Hippocampal formation (tissue), 2 donors: ENCODE measurements at regions not wholly inside any gene's neighbourhood (a gene's known extent, or its start where the extent isn't known, plus 50 kb on each side); places are given as distances from the start of the nearest gene placed in this dataset.

Source experiments
- DNase-seq, 2 donors: peaks; one replicate each; lab custom pipeline; 2025; lab: John Stamatoyannopoulos, UW

- DNase-seq: no peak
Observed at GRCh38 chr2:21438949-21439348, 315.2 kb downstream of the TDRD15 start.

- DNase-seq: no peak
Observed at GRCh38 chr2:21441442-21441841, 317.7 kb downstream of the TDRD15 start.

- DNase-seq: no peak
Observed at GRCh38 chr2:21443494-21444105, 319.8 kb downstream of the TDRD15 start.

DNA sequence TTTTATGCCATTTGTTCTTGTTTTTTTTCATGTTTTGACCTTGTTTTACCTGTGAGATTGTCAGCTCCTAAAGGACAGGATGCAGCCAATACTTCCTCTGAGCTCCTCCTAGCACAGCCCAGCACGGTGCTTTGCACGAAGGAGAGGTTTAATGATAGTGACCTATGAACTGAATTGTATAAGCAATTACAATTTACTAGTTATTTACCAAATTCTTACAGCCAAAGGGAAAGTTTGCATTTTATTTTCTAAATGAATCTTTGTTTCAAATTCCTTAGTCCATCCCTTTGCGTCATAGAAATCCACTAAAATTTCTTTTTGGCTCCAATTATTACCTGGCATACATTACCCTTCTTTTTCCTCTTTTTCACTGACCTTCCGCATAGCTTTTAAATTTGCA lies 326.1 kb downstream of the TDRD15 start:
- no peak for DNase-seq

DNA sequence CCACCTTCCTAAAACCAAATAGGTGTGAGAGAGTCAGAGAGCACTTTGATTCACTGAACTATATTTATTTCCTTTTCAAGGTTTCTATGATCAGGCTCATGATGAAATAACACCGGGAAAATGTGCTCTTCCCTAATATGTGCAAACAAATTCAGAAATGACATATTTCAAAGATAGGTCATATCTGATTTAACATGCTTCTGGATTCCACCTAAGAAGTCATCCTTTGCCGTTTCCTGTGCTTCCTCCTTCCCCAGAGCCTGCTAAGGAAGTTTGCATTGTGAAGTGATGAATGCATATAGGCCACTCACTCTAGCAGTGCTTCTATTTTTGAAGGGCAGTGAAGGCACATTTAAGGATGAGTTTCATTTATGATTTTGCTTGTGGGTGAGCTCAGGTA lies 327.6 kb downstream of the TDRD15 start:
- DNase-seq: no peak

GRCh38 chr2:21452263-21452662 lies 328.5 kb downstream of the TDRD15 start:
- no peak for DNase-seq

DNA sequence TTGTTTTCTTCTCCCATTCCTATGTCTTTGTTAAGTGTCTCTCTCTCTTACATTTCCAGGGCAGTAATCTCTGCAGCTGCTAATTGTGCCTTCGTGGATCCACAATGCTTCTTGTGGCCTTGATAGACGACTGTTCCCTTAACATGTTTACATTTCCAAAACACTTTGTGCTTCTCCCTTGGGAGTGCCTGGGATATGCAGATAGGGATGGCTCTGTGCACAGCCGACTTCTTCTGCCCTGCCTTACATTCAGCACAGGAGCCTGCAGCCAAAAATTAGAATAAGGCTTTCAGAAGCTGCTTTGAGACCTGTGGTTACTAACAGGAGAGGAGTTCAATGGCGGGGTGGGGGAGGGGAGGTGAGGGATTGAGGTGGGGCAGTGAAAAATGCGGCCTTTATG lies 328.9 kb downstream of the TDRD15 start:
- no peak for DNase-seq

DNA sequence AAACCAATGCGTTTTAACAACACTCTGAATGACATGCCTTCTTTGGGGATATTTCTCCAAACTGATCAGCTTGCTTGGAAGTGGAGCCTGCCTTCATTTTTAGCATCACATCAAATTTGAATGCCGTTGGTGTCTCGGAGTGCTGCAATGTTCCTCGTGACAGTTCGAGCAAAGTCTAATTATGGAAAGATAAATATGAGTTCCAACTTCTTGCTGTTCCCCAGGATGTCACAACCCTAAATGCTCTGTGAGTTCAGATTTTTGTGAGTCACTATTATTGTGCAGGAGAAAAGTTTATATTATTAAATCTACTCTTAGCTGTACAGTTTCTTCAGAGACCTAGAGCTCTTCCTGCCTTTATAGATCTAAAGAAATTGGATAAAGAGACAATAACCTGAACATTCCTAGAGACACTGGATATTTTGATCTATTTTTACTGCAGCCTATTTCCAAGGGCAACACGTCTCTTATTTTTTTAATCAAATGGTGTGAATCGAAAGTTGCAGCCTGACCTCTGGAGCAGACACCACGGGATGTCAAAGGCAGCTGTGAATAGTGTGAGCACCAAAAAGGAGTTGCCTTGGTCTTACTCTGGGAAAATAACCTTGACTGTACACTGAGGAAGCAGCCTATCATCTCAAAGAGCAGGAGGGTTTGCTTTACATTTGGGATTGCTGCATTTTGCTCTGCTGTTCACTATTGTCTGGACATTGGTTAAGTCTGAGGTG lies 330.1 kb downstream of the TDRD15 start:
- DNase-seq: no peak

DNA sequence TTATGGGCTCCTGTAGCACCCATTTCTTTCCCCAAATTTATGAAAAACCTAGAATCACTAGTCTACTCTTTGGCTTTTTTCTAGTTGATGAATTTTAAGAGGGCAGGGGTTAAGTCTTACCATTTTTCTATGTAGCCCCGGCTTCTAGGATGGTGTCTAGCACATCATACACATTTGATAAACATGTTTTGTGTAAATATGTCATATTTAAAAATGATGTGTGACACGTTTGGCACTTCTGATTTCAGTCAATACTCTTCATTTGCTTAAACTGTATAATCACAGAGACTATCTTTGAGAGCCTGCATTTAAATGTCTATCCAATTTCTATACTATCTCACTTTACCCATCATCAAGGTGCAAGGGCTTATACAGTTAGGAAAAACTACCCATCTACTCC lies 331.1 kb downstream of the TDRD15 start:
- no peak for DNase-seq

- DNase-seq: no peak
Observed at GRCh38 chr2:21461754-21462240, 338.0 kb downstream of the TDRD15 start.

DNA sequence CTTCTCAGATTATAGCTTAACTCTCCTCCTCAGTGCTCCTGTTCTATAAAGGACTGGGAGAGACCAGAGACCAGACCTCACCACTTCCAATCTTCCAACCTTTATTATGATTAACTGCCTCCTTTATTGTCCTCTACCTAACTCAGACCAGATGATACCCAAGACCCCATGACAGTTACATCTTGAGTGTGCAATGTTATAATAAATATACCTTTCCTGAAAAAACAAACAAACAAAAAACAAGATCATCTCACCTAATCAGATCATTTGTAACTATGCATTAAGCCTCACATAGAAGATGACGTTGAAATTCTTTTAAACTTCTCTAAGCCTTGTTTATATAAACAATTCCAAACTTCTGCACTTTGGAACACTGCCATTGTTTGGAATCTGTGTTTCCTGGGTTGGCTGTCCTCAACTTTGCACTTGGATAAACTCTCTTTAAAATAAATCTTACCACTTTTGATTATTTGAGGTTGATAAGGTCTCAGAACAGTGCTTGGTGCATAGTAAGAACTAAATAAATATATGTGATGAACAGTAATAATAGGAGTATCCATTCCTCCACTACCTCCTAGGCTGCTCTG lies 342.7 kb downstream of the TDRD15 start:
- no peak for DNase-seq

DNA sequence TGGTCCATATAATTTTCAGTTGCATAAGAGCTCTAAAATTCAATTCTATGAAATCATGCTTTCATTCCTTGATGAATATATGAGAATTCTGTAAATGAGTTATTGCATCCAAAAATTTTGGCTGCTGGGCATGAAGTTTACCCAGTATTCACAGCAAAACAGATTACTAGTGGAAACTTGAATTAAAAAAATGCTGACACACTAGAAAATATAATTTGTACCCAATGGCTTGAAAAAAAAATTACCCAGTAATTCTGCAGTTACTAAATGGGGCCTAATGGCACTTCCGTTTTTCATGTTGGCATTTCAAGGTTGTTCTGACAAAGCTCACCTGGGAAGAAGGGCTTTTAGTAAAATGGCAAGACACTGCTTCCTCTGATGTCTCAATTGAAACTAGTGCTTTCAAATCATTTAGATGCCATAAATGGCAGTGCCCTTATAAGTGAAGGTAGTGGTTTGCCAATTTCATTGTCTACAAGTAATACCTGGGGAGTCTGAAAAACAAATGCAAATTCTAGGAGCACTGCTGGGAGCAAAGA lies 343.6 kb downstream of the TDRD15 start:
- DNase-seq: no peak

- DNase-seq: no peak
Observed at GRCh38 chr2:21467910-21468309, 344.1 kb downstream of the TDRD15 start.

DNA sequence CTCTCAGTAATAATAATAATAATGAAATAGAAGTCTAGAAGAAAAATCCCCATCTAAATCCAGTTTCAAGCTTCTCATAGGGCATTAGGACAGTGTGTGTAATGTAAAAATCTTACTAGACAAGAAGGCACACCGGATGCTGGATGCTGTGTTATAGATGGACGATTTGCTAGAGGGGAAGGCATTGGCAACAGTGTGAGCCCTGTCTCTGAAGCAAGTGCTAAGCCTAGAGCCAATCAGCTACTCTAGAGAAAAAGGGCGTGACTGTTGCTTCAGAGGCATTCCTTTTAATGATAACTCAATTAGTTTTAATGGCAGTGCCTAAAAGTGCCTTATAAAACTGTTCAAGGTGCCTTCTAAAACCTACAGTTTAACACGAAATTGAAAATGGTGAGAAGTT lies 344.9 kb downstream of the TDRD15 start:
- DNase-seq: no peak

DNA sequence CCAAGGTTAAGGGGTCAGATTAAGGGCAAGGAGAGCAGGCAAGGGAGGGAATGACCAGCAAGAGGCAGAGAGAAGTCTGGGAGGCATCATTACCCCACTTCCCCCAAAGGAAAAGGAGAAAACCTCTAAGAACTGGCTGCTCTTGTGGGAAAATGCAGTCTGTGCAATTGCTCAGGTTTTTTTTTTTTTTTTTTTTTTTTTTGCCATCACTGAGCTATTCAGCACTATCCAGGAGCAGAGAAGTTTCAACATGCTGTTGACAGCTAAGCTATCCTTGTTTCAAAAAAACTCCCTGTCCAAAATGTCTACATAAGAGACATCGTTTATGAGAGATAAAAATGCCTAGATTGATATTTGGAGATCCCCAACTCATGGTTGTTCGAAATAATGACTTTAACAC lies 345.4 kb downstream of the TDRD15 start:
- DNase-seq: no peak

DNA sequence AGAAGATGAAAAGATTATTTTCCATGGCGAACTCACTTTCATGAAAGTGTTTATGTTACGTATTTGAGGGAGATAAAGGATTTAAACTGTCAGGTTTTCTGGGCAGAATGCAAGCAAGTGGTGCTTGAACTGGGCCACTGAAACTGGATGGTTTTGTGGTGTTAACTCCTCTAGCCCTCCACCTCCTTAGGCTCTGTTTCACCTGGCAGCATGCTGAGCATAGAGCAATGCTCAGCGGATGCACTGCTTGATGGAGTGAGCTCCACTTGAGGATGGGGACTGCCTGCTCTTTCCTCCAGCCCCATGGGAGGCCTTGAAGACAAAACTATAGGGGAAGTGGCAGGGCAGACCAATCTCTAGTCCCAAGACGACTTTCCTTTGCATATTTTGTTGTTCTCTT lies 345.8 kb downstream of the TDRD15 start:
- no peak for DNase-seq

DNA sequence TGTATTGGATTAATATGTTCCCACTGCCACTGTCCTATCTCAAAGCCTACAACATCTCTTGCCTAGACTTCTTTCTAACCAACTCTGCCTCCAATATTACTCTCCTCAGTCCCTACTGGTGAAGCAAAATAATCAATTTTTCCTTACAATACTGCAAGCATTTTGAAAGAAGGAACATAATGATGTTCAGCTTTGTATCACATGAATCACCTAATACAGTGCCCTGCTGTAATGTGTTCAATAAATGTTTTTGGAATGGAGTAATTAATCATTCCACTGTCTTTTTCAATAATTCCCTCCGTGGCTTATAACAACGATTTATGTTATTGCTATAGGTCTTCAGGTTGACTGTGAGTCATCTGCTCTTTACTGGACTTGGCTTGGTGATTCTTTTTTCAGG lies 356.4 kb downstream of the TDRD15 start:
- DNase-seq: no peak

- DNase-seq: no peak
Observed at GRCh38 chr2:21484643-21485042, 360.9 kb downstream of the TDRD15 start.

DNA sequence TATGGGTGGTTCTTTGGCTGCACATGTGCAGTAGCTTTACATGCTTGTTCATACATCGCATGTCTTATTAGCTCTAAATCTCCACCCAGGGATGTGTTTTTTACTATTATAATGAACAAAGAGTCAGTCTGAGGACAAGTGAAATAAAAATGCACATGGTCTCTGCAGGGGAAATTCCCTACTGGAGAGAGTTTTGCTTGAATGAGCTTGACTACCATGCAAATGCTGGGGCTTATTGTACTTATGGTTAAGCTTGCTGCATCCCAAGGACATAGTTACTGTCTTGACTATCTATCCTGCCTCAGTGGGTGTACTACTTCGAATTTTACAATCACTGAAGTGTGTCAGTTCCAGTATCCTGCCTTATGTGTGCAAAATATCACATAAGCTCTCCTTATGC lies 362.7 kb downstream of the TDRD15 start:
- DNase-seq: no peak

DNA sequence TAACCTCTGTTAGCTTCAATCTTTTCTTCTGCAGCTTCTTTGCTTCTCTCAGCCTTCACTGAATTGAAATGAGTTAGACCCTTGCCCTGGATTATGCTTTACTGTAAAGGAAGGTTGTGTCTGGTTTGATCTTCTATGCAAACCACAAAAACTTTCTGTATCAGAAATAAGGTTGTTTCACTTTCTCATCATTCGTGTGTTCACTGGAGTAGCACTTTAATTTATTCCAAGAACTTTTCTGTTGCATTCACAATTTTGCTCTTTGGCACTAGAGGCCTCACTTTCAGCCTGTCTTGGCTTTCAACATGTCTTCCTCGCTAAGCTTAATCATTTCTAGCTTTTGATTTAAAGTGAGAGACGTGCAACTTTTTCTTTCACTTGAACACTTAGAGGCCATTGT lies 365.3 kb downstream of the TDRD15 start:
- no peak for DNase-seq

DNA sequence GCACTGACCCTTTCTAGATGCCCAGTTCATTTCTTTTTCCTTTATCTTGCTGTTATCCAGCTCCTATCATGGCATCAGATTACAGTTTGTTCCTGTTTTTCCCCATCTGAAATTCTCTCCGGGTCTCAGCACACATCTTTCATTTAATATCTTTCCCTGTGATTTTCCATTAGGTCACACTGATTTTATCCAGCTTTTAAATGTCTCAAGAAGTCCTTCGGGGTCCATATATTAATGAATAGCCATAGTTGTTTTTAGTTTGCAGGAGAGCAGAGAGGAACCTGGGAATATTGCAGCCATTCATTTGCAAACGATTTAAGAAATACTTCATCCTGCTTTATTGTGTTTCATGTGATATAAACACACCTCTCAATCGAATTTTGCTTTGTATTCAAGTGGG lies 374.2 kb downstream of the TDRD15 start:
- no peak for DNase-seq

DNA sequence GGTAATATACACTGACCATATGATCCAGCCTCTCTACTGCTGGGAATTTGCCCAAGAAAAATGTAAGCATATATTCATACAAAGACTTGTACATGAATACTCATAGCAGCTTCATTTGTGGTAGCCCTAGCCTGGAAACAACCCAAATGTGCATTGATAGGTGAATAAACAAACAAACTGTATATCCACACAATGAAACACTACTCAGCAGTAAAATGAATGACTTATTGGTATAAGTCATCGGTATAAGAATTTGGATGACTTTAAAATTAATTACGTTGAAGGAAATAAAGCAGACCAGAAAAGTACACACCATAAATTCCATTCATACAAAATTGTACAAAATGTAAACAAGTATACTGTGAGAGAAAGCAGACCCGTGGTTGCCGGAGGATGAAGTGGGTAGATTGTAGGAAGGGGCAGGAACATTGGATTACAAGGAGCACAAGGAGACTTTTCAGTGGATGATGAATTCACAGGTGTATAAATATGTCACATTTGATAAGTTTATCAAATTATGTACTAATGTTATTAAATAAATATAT lies 376.7 kb downstream of the TDRD15 start:
- DNase-seq: no peak
